GM21390 (cell line): ENCODE measurements at regions not wholly inside any gene's neighbourhood (a gene's known extent, or its start where the extent isn't known, plus 50 kb on each side); places are given as distances from the start of the nearest gene placed in this dataset.
A peak's percentile ranks its signal among the peaks of the same experiment; 100 is the strongest.
"Not testable (repeated sequence)": the region's sequence is repeated elsewhere in the genome, so short reads cannot be mapped to it uniquely, and the experiment has no call there.

Source experiments
- ATAC-seq: cut with Tn5 transposase; IDR thresholded peaks from one replicate; pipeline ENCODE4 v1.9.1; 2021; ENCODE audit not compliant: unreplicated experiment

GRCh38 chr18:56284319-56284718 lies 354.1 kb downstream of the TXNL1 start:
- ATAC-seq, result no peak

GRCh38 chr18:56283316-56283715 lies 355.1 kb downstream of the TXNL1 start:
- no peak for ATAC-seq

- ATAC-seq, result no peak
Observed at GRCh38 chr18:56282234-56283104, 355.9 kb downstream of the TXNL1 start.

DNA sequence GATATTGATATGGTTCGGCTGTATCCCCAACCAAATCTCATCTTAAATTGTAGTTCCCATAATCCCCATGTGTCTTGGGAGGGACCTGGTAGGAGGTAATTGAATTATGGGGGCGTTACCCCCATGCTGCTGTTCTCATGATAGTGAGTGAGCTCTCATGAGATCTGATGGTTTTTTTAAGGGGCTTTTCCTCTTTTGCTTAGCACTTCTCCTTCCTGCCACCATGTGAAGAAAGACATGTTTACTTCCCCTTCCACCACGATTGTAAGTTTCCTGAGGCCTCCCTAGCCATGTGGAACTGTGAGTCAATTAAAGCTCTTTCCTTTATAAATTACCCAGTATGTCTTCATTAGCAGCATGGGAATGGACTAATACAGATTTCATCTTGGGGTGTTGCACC lies 358.6 kb downstream of the TXNL1 start:
- not testable (repeated sequence) for ATAC-seq

DNA sequence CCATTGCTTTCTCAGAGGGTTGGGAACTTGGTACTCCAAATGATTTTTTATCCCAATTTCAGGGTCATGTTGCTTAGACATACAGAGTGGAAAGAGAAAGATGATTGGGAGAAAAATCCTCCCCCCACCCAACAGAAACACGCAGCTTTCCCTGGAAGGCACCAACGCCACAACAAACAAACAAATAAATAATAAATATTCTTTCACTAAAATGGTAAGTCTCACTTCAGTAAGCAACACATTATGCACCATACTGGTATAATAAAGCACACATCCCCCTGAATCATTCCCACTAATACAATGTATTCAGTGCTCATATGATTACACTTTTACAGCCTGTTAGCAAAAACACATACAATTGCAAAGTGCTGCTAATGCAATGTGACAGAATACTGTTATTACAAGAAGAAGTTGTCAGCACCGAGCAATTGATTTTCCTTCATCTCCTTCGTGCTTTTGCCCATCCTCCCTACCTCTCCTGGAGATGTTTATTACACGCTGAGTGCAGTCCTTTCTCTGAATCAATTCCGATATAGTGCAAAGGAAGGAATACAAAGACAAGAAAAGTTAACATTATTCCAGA lies 359.9 kb downstream of the TXNL1 start:
- ATAC-seq, result no peak

- no peak for ATAC-seq
Observed at GRCh38 chr18:56276466-56276865, 361.9 kb downstream of the TXNL1 start.

DNA sequence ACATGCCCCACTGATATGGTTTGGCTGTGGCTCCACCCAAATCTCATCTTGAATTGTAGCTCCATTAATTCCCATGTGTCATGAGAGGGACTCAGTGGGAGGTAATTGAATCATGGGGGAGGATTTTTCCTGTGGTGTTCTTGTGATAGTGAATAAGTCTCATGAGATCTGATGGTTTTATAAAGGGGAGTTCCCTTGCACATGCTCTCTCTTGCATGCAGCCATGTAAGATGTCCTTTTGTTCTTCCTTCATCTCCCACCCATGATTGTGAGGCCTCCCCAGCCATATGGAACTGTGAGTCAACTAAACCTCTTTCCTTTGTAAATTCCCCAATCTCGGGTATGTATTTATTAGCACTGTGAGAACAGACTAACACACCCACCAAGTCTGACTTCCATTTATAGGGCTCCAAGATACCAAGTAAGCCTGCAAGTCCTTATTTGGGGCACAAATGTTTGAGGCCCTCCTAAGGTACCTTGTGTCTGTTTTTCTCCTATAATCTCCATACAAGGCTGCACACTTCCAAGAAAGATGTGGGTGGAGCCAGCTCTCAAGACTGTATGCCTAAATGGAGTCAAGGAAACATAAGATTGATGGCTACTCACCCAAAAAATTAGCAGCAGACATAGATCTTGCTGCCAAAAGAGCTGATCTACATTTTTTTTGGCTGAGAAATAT lies 364.7 kb downstream of the TXNL1 start:
- no peak for ATAC-seq

- ATAC-seq, result no peak
Observed at GRCh38 chr18:56270671-56271250, 367.6 kb downstream of the TXNL1 start.

DNA sequence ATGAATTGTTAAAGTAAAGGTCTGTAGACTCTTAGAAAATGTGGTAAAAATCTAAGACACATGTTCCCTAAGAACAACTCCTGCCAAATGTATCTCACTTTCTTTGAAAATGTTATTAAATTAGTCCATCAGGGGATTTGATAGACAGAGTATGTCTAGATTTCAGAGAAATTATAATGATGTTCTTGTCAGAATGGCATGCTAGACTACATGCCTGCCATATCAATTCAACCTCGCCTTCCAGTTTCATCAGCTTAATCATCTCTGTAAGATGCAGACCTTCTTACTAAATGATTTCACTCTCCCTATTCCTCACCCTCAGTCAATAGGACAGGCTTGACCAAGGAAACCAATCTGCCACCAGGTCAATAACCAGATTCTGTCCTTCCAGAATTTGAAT lies 368.4 kb downstream of the TXNL1 start:
- ATAC-seq, result no peak

- ATAC-seq, result no peak
Observed at GRCh38 chr18:56268952-56269351, 369.4 kb downstream of the TXNL1 start.

DNA sequence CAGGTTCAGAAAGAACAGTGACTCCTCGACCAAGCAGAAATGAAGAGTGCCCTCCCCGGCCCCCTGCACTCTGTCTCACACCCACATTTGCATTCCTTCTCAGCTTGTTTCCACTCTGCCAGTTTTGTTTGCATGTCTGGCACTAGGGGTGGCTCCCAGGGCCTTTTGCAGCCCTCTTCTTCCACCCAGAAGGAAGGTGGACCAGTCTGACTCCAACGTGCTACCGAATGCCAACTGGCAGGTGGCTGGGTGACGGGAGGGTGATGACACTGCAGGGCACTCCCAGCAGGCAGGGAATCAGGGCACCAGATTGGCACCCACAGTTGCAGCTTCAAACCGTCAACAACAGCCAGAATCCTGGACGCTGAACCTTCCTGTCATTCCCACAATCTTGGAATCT lies 371.1 kb downstream of the TXNL1 start:
- no peak for ATAC-seq

- no peak for ATAC-seq
Observed at GRCh38 chr18:56258178-56258577, 380.2 kb downstream of the TXNL1 start.

GRCh38 chr18:56257205-56257604 lies 381.2 kb downstream of the TXNL1 start:
- peak; percentile 94 for ATAC-seq

- no peak for ATAC-seq
Observed at GRCh38 chr18:56256659-56257058, 381.7 kb downstream of the TXNL1 start.

DNA sequence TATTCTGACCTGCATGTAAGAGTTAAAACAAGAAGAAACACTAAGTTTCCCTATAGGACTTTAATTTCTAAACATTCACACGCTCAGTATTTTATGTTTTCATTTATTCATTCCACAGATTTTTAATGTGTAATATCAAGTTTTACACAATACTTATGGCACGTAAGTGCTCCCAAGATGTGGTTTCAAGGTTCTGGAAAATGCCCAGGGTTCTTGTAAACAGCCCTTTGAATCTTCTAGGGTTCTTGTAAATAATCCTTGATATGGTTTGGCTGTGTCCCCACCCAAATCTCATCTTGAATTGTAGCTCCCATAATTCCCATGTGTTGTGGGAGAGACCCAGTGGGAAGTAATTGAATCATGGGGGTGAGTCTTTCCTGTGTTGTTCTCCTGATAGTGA lies 383.0 kb downstream of the TXNL1 start:
- no peak for ATAC-seq

- no peak for ATAC-seq
Observed at GRCh38 chr18:56252456-56252855, 385.9 kb downstream of the TXNL1 start.

GRCh38 chr18:56248610-56249235 lies 389.7 kb downstream of the TXNL1 start:
- peak; percentile 98 for ATAC-seq

GRCh38 chr18:56246916-56247315 lies 391.5 kb downstream of the TXNL1 start:
- ATAC-seq, result no peak

DNA sequence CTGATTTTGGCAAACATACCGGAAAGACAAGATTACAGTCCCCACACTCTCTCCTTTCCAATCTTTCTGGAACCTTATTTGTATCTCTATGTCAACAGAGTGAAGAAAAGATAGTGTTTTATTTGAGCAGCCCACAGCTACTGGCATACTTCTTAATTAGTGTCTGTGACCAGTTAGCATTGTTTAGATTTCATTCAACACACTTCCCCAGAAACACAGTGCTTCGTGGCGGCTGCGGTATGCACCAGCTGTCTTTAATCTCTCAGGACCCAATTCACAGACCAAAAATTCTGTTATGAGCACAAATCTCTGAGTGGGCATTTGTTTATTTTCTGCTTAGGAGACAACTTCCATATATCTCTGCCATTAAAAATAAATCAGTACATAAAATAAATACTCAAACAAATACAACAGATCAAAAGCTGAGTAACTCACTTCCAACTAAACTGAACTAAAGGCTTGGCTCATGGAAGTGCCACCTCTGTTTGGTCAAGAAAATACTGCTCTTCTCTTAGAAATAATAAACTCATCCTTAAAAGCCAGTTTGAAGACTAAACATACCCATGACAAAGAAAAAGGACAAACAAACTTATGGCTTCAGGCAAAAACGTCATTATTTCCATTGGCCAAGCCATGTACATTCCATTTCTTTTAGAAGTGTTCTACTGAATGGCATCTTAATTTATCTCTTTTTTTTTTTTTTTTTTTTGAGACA lies 392.4 kb downstream of the TXNL1 start:
- no peak for ATAC-seq

GRCh38 chr18:56240405-56240804 lies 398.0 kb downstream of the TXNL1 start:
- ATAC-seq, result no peak

GRCh38 chr18:56238576-56238975 lies 399.8 kb downstream of the TXNL1 start:
- no peak for ATAC-seq
